ENCODE measurements at regions not wholly inside any gene's neighbourhood (a gene's known extent, or its start where the extent isn't known, plus 50 kb on each side); places are given as distances from the start of the nearest gene placed in this dataset.

DNA sequence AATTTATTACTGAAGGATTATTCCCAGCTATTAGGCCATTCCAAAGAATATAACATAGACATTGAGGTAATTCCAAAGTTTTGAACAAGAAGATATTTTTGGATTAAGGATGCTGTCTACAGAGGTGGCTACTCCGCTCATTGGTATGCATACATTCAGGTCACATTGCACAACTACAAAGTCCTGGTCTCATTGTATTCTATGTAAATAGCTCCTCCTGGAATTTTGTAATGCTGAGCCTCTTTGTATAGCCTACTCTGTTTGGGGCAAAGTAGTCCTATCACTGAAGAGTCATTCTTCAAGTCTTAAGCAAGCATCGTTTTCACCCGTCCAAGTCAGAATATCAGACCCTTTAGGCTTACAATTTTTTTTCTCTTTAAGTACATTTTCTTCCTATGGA lies 142.4 kb downstream of the KIF18A start (continued):
- TF ChIP-seq REST (IDR thresholded peaks at IDR 0.05), result no peak
- no peak for TF ChIP-seq RXRA (IDR thresholded peaks at IDR 0.05)
- no peak for TF ChIP-seq FOXA1 (IDR thresholded peaks at IDR 0.05)
- TF ChIP-seq SP1 (IDR thresholded peaks at IDR 0.05), result no peak
- TF ChIP-seq, protein P1, sequence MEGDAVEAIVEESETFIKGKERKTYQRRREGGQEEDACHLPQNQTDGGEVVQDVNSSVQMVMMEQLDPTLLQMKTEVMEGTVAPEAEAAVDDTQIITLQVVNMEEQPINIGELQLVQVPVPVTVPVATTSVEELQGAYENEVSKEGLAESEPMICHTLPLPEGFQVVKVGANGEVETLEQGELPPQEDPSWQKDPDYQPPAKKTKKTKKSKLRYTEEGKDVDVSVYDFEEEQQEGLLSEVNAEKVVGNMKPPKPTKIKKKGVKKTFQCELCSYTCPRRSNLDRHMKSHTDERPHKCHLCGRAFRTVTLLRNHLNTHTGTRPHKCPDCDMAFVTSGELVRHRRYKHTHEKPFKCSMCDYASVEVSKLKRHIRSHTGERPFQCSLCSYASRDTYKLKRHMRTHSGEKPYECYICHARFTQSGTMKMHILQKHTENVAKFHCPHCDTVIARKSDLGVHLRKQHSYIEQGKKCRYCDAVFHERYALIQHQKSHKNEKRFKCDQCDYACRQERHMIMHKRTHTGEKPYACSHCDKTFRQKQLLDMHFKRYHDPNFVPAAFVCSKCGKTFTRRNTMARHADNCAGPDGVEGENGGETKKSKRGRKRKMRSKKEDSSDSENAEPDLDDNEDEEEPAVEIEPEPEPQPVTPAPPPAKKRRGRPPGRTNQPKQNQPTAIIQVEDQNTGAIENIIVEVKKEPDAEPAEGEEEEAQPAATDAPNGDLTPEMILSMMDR (IDR thresholded peaks at IDR 0.05; ENCODE audit: low read depth, low read length, missing input control), result no peak
- TF ChIP-seq FOXA2 (IDR thresholded peaks at IDR 0.05), result no peak

DNA sequence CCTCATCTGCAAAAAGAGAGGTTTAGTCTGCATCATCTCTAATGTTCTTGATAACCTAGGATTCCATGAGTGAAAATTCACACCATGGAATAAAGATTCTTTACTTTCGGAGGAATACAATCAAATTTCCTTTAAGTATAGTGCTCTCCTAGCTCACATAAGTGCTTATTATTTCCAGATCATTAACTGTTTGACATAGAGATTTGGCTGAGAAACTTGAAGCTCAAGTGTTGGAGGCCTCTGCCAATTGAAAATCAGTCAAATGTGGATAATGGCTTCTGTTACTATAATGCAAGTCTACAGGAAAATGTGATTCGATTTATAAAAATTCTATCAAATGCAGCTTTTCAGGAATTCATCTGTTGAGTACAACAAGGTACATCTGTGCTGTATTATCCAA lies 144.6 kb downstream of the KIF18A start:
- no peak for TF ChIP-seq RXRA (IDR thresholded peaks at IDR 0.05)
- TF ChIP-seq, protein P1 (IDR thresholded peaks at IDR 0.05; ENCODE audit: low read depth, low read length, missing input control), result no peak
- Histone ChIP-seq H3K4me1 (ENCODE audit: control insufficient read depth in 4 of 4, insufficient read depth in 4 of 4, low read length in 3 of 4) (no peaks in the 10 kb centered on the region), H3K27me3 (ENCODE audit: control insufficient read depth in 4 of 4, insufficient read depth in 4 of 4, low read length in 3 of 4) (peaks cover 0 to 2% (median 0%) of the 10 kb centered on the region in 4 donors), H3K9ac (ENCODE audit: low read depth in 1 of 2, low read length in 2 of 2) (no peak overlapping the region), H3K9me3 (ENCODE audit: control insufficient read depth in 4 of 4, low read length in 3 of 4) (no peaks in the 10 kb centered on the region), H3K4me3 (ENCODE audit: low read depth in 1 of 3, low read length in 3 of 3) (no peak overlapping the region), H3K36me3 (ENCODE audit: control insufficient read depth in 4 of 4, insufficient read depth in 3 of 4, low read depth in 1 of 4, low read length in 3 of 4) (no peaks in the 10 kb centered on the region), H3K27ac (ENCODE audit: low read depth in 1 of 2, low read length in 2 of 2) (no peak overlapping the region)
- 85% methylated on average over 2 of the region's 2 CpGs for WGBS
- DNase-seq (ENCODE audit: low spot score), result no peak

- Histone ChIP-seq H3K9me3 (ENCODE audit: control insufficient read depth in 4 of 4, low read length in 3 of 4) (no peaks in the 10 kb centered on the region), H3K36me3 (ENCODE audit: control insufficient read depth in 4 of 4, insufficient read depth in 3 of 4, low read depth in 1 of 4, low read length in 3 of 4) (no peaks in the 10 kb centered on the region), H3K27ac (ENCODE audit: low read depth in 1 of 2, low read length in 2 of 2) (no peak overlapping the region), H3K4me3 (ENCODE audit: low read depth in 1 of 3, low read length in 3 of 3) (no peak overlapping the region), H3K9ac (ENCODE audit: low read depth in 1 of 2, low read length in 2 of 2) (no peak overlapping the region), H3K27me3 (ENCODE audit: control insufficient read depth in 4 of 4, insufficient read depth in 4 of 4, low read length in 3 of 4) (no peaks in the 10 kb centered on the region), H3K4me1 (ENCODE audit: control insufficient read depth in 4 of 4, insufficient read depth in 4 of 4, low read length in 3 of 4) (no peaks in the 10 kb centered on the region)
- WGBS, result 93% methylated on average over 1 of the region's 1 CpG
- no peak for DNase-seq (ENCODE audit: low spot score)
- TF ChIP-seq REST (IDR thresholded peaks at IDR 0.05) (no peak), NR2F2 (IDR thresholded peaks at IDR 0.05) (no peak), GABPA (IDR thresholded peaks at IDR 0.05 in 1 of 2, conservative IDR thresholded peaks at IDR 0.05 in 1 of 2) (no peak), RXRA (IDR thresholded peaks at IDR 0.05) (no peak), RAD21 (IDR thresholded peaks at IDR 0.05) (no peak), TAF1 (conservative IDR thresholded peaks at IDR 0.05) (no peak), FOXA2 (IDR thresholded peaks at IDR 0.05) (no peak), HNF4G (IDR thresholded peaks at IDR 0.05) (no peak), ATF3 (IDR thresholded peaks at IDR 0.05) (no peak), EGR1 (IDR thresholded peaks at IDR 0.05; ENCODE audit: low read depth in 2 of 2) (no peak)
- TF ChIP-seq, protein P2, sequence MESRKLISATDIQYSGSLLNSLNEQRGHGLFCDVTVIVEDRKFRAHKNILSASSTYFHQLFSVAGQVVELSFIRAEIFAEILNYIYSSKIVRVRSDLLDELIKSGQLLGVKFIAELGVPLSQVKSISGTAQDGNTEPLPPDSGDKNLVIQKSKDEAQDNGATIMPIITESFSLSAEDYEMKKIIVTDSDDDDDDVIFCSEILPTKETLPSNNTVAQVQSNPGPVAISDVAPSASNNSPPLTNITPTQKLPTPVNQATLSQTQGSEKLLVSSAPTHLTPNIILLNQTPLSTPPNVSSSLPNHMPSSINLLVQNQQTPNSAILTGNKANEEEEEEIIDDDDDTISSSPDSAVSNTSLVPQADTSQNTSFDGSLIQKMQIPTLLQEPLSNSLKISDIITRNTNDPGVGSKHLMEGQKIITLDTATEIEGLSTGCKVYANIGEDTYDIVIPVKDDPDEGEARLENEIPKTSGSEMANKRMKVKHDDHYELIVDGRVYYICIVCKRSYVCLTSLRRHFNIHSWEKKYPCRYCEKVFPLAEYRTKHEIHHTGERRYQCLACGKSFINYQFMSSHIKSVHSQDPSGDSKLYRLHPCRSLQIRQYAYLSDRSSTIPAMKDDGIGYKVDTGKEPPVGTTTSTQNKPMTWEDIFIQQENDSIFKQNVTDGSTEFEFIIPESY (IDR thresholded peaks at IDR 0.05), result no peak
These were observed 157.8 kb downstream of the KIF18A start for GRCh38 chr11:27949951-27950738.

Data from liver (tissue), 8 donors.